ENCODE measurements at regions not wholly inside any gene's neighbourhood (a gene's known extent, or its start where the extent isn't known, plus 50 kb on each side); places are given as distances from the start of the nearest gene placed in this dataset.

GRCh38 chr2:21330786-21331391 is 207.1 kb downstream of the TDRD15 start:
- no peak for TF ChIP-seq REST (IDR thresholded peaks at IDR 0.05; ENCODE audit: insufficient read depth in 1 of 2, low read depth in 2 of 2, low read length in 2 of 2)
- TF ChIP-seq POLR2AphosphoS5 (IDR thresholded peaks at IDR 0.05; ENCODE audit: low read depth, low read length): no peak
- no peak for TF ChIP-seq FOXP2 (optimal IDR thresholded peaks at IDR 0.05; ENCODE audit: borderline replicate concordance, extremely low read depth, extremely low read length, insufficient read depth)
- TF ChIP-seq TAF1 (IDR thresholded peaks at IDR 0.05; ENCODE audit: borderline replicate concordance, insufficient read depth, low read length): no peak
- no peak for TF ChIP-seq SIN3A (IDR thresholded peaks at IDR 0.05; ENCODE audit: borderline replicate concordance, insufficient read depth, low read length)

- no peak for TF ChIP-seq TAF1 (IDR thresholded peaks at IDR 0.05; ENCODE audit: borderline replicate concordance, insufficient read depth, low read length)
- TF ChIP-seq FOXP2 (optimal IDR thresholded peaks at IDR 0.05; ENCODE audit: borderline replicate concordance, extremely low read depth, extremely low read length, insufficient read depth): no peak
- no peak for TF ChIP-seq SIN3A (IDR thresholded peaks at IDR 0.05; ENCODE audit: borderline replicate concordance, insufficient read depth, low read length)
- TF ChIP-seq REST (IDR thresholded peaks at IDR 0.05; ENCODE audit: insufficient read depth in 1 of 2, low read depth in 2 of 2, low read length in 2 of 2): no peak
- TF ChIP-seq POLR2AphosphoS5 (IDR thresholded peaks at IDR 0.05; ENCODE audit: low read depth, low read length): no peak
Measured at GRCh38 chr2:21331625-21332370, 208.0 kb downstream of the TDRD15 start.

DNA sequence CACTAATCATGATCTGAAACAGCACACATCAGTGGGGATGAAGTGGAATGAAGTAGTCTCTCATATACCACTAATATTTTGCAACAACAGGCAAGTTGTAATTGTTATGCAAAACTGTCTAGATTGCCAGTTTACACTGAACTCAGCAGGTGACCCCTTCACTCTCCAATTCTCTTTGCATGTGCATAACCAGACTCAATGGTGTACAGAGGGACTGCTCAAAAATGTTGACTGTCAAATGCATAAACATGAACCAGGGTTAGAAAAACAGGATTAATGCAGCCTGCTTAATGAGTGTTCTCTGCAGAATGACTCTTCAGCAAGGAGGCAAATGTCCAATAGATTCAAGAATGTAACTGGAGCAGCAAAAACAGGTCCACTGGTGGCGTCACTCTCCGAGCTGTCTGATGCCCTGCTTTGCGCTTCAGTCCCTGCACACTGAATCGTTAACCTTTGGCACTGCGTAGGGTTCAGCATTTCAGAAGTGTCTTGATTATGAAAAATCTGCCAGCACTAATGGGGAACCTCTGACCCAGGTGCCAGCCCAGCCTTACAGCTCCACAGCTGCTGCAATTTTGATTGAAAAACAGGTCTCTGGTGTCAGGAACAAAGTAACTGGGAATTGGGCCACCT is 209.3 kb downstream of the TDRD15 start:
- no peak for TF ChIP-seq SIN3A (IDR thresholded peaks at IDR 0.05; ENCODE audit: borderline replicate concordance, insufficient read depth, low read length)

DNA sequence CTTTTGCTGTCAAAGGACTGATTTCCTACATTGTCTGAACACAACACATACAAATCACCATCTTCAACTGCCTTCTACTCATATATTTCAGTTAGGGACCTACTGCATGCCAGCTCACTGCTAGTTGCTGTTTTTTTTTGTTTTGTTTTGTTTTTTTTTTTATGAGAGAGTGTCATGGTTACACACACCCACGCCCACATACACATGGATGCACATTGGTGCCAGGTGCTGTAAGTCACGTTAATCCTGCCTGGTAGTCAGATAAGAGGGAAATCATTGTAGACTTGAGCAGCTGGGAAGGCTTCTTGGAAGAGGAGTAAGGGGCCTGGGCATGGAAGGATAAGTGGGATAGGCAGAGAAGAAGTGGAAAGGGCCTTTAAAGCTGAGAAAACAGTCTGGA is 209.9 kb downstream of the TDRD15 start:
- no peak for TF ChIP-seq POLR2AphosphoS5 (IDR thresholded peaks at IDR 0.05; ENCODE audit: low read depth, low read length)
- no peak for TF ChIP-seq REST (IDR thresholded peaks at IDR 0.05; ENCODE audit: insufficient read depth in 1 of 2, low read depth in 2 of 2, low read length in 2 of 2)
- TF ChIP-seq SIN3A (IDR thresholded peaks at IDR 0.05; ENCODE audit: borderline replicate concordance, insufficient read depth, low read length): no peak
- TF ChIP-seq TAF1 (IDR thresholded peaks at IDR 0.05; ENCODE audit: borderline replicate concordance, insufficient read depth, low read length): no peak
- TF ChIP-seq FOXP2 (optimal IDR thresholded peaks at IDR 0.05; ENCODE audit: borderline replicate concordance, extremely low read depth, extremely low read length, insufficient read depth): no peak

DNA sequence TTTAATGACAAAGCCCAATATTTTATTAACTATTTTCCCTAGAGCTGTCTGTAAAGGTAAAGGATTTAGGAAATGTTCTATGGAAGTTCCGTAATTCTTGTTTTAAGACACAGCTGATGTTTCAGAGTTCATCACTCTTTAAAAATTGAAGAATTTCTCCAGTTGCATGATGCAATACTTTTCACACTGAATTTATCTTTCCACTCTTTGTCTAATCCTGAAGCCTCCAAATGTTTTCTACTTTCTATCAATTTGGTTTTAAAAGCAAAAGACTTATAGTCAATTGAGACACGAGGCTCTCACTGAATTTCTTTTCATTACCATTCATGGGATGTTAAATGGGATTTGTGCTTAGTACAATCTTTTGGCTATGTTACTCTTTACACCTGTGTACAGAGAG is 223.2 kb downstream of the TDRD15 start:
- TF ChIP-seq POLR2AphosphoS5 (IDR thresholded peaks at IDR 0.05; ENCODE audit: low read depth, low read length): no peak
- TF ChIP-seq TAF1 (IDR thresholded peaks at IDR 0.05; ENCODE audit: borderline replicate concordance, insufficient read depth, low read length): no peak
- TF ChIP-seq FOXP2 (optimal IDR thresholded peaks at IDR 0.05; ENCODE audit: borderline replicate concordance, extremely low read depth, extremely low read length, insufficient read depth): no peak
- no peak for TF ChIP-seq REST (IDR thresholded peaks at IDR 0.05; ENCODE audit: insufficient read depth in 1 of 2, low read depth in 2 of 2, low read length in 2 of 2)
- TF ChIP-seq SIN3A (IDR thresholded peaks at IDR 0.05; ENCODE audit: borderline replicate concordance, insufficient read depth, low read length): no peak

Data from PFSK-1 (cell line).